ENCODE measurements at regions not wholly inside any gene's neighbourhood (a gene's known extent, or its start where the extent isn't known, plus 50 kb on each side); places are given as distances from the start of the nearest gene placed in this dataset.
A peak's percentile ranks its signal among the peaks of the same experiment; 100 is the strongest.

DNA sequence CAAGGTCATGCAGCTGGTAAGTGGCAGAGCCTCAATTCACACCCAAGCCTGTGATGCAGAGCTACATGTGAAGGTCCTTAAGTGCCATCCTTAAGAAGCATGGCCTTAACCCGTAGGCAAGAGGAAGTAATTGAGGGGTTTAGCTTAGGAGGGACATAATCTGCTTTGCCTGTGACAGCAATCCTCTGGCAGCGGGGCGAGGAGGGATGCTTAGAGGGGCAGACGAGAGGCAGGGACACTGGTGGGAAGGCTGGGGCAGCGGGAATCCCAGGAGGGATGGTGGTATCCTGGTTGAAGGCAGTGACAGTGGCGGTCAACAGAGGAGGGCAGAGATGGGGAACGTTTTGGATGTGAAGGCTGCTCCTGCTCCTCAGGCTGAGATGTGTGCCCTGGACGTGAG is 88.1 kb downstream of the EFNB1 start:
- no peak for DNase-seq

DNA sequence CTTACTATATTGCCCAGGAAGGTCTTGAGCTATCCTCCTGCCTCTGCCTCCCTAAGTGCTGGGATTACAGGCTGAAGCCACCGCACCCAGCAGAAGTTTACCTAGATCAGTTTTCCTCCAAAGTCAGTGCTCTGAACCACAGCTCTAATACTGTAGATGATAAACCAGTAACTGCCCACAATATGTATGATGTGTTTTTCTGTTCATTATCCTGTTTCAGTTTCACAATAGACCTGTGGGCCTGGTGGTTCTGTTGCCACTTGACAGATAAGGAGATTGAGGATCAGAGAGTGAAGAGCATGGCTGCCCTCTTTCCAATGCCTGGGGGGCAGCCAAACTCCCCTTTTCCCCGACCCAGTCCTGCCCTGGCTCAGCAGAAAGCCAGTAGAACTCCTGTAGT is 87.0 kb downstream of the EFNB1 start:
- no peak for DNase-seq

GRCh38 chrX:68914479-68914946 is 85.7 kb downstream of the EFNB1 start:
- DNase-seq: no peak

GRCh38 chrX:68913249-68913547 is 84.4 kb downstream of the EFNB1 start:
- no peak for DNase-seq

DNA sequence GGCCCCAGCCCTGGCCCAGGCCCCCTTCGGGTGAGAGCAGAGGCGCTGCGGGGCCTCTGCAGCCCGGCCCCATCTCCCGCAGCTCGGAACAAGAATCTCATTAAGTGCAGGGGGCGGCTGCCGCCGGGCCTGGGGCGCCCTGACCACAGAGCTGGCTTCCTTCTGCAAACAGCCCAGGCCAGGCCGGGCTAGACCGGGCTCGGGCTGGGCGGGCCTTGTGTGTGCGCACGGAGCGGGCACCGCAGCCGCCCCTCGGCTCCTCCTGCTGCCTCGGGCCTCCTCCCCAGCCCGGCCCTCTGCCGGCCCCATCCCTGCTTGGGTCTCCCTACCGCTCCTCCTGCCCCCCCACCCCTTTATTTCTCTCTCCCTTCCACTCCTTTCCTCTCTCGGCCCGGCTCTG is 83.3 kb downstream of the EFNB1 start:
- no peak for DNase-seq

GRCh38 chrX:68910731-68911428 is 82.1 kb downstream of the EFNB1 start:
- DNase-seq: no peak

DNA sequence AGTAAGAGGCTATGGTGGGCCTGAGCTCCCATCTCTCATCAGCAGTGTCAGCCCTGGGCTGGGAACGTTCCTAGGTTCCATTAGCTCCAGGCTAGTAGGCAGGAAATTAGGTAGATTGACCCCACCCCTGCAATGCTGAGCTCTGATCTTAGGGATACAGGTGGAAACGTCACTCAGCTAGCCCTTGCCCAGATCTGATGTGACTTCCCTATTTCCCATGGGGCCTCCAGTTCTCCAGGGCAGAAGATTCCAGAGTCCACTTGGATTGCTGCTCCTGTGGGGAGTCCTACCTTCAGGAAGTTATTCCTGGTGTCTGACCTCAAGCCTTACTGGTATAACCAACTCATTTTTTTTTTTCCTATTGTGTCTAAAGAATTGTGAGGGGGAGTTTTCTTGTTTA is 81.1 kb downstream of the EFNB1 start:
- no peak for DNase-seq

GRCh38 chrX:68908071-68908470 is 79.2 kb downstream of the EFNB1 start:
- DNase-seq: no peak

- no peak for DNase-seq
Observed at GRCh38 chrX:68902706-68903504, 74.1 kb downstream of the EFNB1 start.

DNA sequence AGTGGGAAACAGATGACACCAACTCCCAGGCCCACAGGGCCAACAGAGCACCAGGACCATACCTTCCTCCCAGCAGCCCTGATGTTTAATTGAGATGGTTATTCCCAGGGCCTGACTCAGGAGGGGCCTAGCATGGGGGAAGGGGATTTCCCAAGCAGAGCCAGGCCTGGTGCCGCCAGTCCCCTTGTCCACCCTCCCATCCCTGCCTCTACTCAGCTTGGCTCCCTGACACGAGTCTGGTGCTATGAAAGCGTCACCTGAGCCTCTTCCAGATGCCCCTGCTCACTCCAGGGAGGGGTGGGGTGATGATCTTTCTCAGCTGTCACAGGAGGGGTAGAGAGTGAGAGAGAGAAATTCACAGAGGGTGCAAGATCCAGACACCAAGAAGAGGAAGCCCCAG is 72.7 kb downstream of the EFNB1 start:
- no peak for DNase-seq

DNA sequence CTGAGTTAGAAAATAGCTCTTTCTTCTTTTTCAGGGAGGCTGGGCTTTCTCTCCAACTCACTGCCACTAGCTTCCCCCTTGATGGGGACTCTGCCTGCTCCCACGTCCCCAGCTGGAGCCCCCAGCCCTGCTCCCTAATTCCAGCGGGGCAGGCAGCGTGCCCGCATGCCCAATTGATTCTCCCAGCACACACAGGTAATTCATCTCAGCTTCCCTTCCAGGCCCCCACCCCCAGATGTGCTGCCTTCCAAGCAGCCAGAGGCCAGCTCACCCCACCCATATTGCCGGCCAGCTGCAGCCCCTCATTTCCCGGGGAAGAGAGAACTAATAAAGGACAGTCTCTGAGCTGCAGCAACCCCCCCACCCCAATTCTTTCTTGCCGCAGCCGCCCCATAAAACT is 69.8 kb downstream of the EFNB1 start:
- DNase-seq: no peak

DNA sequence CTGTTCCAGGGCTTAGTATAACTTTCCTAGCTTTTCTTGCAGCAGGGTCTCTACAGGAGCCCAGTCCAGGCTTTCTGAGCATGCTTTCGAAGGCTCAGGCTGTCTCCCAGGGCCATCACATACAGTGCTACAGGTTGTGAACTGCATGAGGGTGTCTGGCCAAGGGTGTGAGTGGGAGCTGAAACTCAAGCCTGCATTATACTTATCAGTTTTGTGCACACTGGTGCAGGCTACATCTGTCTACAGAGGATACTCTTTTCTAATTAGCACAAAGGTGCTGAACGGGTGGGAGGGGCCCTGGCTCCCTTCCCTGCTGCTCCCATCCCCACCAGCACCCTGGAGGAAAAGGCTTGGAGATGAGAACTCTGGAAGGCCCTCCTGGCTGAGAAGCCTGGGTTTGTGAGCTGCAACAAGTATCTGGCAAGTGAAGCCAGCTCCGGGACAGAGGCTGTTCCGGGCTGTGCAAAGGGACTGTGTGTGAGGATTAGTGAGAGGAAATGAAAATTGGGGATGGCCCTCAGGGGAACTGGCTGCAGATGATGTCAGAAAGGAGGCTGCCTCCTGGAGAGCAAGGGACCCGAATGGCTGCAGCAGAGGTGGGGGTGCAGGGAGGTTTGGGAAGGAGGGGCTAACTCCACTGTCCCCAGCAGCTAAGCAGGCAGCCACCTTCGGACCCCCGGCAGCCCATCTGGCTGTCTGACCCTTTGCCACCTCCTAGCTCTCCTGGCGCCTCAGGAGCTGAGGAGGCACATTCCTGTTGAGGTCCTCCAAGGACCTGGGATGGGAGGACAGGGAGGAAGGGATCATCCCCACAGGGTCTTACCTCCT is 68.5 kb downstream of the EFNB1 start:
- no peak for DNase-seq

- DNase-seq: no peak
Observed at GRCh38 chrX:68896581-68896980, 67.8 kb downstream of the EFNB1 start.

- DNase-seq: no peak
Observed at GRCh38 chrX:68895778-68896177, 67.0 kb downstream of the EFNB1 start.

- no peak for DNase-seq
Observed at GRCh38 chrX:68895341-68895755, 66.5 kb downstream of the EFNB1 start.

DNA sequence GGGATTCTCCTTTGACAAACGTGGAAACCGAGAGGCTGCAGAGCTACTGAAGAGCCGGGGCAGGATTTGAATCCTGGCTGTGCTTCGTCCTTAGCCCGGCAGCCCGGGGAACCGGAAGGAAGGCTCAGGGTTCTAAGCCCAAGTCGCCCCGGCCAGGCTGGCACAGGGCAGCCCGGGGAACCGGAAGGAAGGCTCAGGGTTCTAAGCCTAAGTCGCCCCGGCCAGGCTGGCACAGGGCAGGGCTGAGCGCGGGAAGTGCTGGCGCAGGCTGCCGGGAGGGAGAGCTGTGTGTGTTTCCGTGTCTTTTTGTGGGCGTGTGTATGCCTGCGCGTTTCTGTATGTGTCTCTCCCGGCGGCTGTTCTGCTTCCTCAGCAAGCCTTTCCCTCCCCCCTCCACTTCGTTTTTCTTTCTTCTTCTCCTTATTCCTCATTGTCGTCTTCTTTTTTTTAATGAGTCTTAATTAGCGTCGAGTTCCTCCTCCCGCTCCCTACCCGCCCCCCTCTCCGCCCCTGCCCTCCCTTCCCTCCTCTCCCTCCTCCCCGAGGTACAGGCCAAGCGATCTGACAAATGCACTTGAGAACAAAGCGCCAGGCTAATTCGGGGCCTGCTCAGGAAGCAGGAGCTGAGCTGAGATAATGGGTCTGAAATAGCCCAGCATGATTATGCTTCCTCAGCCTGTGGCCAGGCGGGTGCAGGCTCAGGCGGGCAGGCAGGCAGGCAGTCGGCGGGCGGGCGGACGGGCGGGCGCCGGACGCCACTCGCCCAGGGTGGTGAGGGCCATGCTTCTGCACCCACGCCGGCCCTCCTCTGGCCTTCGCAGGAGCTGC is 65.9 kb downstream of the EFNB1 start:
- peak; percentile 11 for DNase-seq

- no peak for DNase-seq
Observed at GRCh38 chrX:68894142-68894512, 65.3 kb downstream of the EFNB1 start.

- DNase-seq: no peak
Observed at GRCh38 chrX:68892651-68893050, 63.8 kb downstream of the EFNB1 start.

DNA sequence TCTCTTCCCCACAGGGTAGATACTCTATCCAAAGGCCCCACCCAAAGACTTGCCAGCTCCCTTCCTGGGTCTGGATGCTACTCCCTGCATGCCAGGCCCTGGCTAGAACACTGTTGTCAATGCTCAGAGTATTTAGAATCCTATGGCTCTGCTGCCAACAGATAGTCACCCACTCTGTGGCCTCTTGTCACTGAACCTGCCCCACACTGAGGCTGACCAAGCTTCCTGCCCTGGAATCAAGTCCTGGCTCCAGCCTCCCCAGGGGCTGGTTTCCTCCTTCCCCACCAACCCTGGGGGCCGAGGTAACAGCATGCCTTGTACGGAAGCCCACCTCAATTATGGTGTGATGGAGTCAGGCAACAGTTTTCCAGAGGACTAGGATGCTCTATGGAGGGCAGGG is 63.3 kb downstream of the EFNB1 start:
- no peak for DNase-seq
